Lower leg skin (tissue), 4 donors: ENCODE measurements at regions not wholly inside any gene's neighbourhood (a gene's known extent, or its start where the extent isn't known, plus 50 kb on each side); places are given as distances from the start of the nearest gene placed in this dataset.

ENCODE experiments used
- DNase-seq, 2 donors: peaks; one replicate each; pipeline ENCODE4 v3.0.0-alpha.2; 2019; ENCODE audit warnings: low spot score in 2 of 2
- H3K4me3 ChIP-seq: fragments of 200-600 bp; sonication (generic); 2 replicates; pipeline ENCODE4 v1.5.1; 2017; ENCODE audit warnings: mild to moderate bottlenecking, low read depth; ENCODE audit not compliant: poor library complexity, severe bottlenecking
- POLR2A ChIP-seq, 2 donors: fragments of 450-650 bp; IDR thresholded peaks; one replicate each; pipeline ENCODE4 v1.6.1; 2016 to 2017; ENCODE audit warnings: antibody characterized with exemption in 2 of 2, mild to moderate bottlenecking in 1 of 2, moderate library complexity in 1 of 2
- WGBS, 2 donors: methylation state at CpG; one replicate each; pipeline ENCODE4 v1.1.5; 2018; 5-methylcytosine and 5-hydroxymethylcytosine counted together
- intact Hi-C: fragments of 100-400 bp; cut with DNase I; formaldehyde crosslinking; loops from one replicate; pipeline ENCODE4 v1.15.0; 2023; ENCODE audit warnings: low total_unique reads
- TF ChIP-seq, protein P1 (sequence below), 3 donors: fragments of 450-650 bp; IDR thresholded peaks; one replicate each; pipeline ENCODE4 v1.5.1; 2016; ENCODE audit warnings: antibody characterized with exemption in 3 of 3, mild to moderate bottlenecking in 3 of 3, moderate library complexity in 2 of 3

DNA sequence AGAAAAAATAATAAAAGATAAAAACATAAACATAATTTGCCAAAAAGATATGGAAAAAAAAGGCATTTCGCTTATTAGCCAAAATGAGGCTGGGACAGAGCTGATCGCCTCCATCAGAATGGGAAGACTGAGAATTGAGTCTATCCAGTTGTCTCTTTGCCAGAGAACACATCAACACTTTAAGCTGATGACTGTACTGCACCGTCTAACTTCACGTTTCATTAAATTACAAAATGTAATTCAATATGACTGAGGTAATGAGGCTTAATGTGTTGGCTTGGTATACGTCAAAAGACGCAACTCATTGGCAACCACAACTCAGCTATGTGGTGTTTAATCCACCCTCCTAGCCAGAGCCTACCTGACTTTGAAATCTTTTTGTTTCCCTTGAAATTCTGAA lies 462.7 kb upstream of the CD180 start:
- TF ChIP-seq, protein P1, sequence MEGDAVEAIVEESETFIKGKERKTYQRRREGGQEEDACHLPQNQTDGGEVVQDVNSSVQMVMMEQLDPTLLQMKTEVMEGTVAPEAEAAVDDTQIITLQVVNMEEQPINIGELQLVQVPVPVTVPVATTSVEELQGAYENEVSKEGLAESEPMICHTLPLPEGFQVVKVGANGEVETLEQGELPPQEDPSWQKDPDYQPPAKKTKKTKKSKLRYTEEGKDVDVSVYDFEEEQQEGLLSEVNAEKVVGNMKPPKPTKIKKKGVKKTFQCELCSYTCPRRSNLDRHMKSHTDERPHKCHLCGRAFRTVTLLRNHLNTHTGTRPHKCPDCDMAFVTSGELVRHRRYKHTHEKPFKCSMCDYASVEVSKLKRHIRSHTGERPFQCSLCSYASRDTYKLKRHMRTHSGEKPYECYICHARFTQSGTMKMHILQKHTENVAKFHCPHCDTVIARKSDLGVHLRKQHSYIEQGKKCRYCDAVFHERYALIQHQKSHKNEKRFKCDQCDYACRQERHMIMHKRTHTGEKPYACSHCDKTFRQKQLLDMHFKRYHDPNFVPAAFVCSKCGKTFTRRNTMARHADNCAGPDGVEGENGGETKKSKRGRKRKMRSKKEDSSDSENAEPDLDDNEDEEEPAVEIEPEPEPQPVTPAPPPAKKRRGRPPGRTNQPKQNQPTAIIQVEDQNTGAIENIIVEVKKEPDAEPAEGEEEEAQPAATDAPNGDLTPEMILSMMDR (IDR thresholded peaks at IDR 0.05): no peak
- no peak for TF ChIP-seq POLR2A (IDR thresholded peaks at IDR 0.05)
- 72 to 77% methylated on average over 6 of the region's 6 CpGs for WGBS, 2 donors
- intact Hi-C loops: no loop called here
- no peak for DNase-seq
- H3K4me3 ChIP-seq: no peak overlapping the region

DNA sequence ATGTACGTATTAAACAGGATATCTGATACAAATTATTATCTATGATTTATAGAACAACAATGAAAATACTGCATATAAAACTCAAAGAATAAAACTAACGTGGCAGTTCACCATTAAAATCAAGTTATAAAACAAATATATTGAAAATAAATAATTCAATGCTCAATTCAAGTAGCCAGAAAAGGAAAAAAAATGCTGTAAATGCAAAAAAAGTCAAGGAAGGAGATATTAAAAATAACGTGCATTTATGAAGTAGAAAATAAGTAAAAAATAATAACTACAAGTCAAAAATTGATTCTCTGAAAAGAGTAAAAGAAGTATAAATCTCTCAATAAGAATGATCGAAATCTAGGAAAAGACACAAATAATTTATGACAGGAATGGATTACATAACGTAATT lies 460.5 kb upstream of the CD180 start:
- 56 to 66% methylated on average over 5 of the region's 5 CpGs for WGBS, 2 donors
- intact Hi-C loops: no loop called here

DNA sequence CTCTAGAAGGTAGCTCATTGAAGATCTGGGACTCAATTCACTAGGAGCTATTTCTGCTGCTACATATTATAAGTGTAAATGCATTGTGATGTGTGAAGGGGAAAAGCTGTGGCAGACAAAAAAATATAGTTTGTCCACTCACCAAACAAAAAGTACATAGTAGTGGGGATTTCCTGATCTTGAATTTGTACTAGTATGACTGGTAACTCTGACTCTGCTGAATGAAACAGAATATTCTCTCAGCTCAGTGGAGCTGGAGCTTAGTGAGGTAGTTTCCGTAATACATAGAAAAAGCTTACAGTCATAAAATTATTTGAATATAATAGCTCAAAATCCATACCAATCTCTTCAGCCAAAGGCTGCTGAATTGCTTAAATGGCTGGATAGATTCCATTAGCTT lies 455.6 kb upstream of the CD180 start:
- no peak for DNase-seq
- 77 to 80% methylated on average over 1 of the region's 1 CpG for WGBS, 2 donors
- H3K4me3 ChIP-seq: no peak overlapping the region
- intact Hi-C loops: no loop called here
- TF ChIP-seq, protein P1 (IDR thresholded peaks at IDR 0.05): no peak
- TF ChIP-seq POLR2A (IDR thresholded peaks at IDR 0.05): no peak

More for the DNA sequence above, 460.5 kb upstream of the CD180 start:
- TF ChIP-seq, protein P1 (IDR thresholded peaks at IDR 0.05): no peak
- no peak for TF ChIP-seq POLR2A (IDR thresholded peaks at IDR 0.05)
- no peak overlapping the region for H3K4me3 ChIP-seq
- no peak for DNase-seq

DNA sequence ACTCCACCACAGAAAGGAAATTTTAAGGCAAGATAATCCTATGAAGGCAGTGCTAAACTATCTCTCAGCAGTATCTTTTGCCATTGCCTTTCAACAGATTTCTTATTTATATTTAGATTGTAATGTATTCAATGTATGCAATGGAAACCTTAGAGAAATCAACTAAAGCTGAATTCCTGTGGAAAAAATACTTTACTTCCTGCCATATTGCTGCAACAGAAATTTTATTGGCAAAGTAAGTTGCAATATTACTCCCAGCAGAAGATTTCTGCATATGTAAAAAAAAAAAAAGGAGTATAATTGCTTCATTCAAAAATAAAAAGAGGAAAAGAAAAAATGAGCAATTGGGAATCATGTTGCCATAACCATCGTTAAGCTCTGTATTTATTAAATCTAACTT lies 454.6 kb upstream of the CD180 start:
- intact Hi-C loops: no loop called here
- no peak for DNase-seq
- H3K4me3 ChIP-seq: no peak overlapping the region
- TF ChIP-seq, protein P1 (IDR thresholded peaks at IDR 0.05): no peak
- 72 to 75% methylated on average over 1 of the region's 1 CpG for WGBS, 2 donors

DNA sequence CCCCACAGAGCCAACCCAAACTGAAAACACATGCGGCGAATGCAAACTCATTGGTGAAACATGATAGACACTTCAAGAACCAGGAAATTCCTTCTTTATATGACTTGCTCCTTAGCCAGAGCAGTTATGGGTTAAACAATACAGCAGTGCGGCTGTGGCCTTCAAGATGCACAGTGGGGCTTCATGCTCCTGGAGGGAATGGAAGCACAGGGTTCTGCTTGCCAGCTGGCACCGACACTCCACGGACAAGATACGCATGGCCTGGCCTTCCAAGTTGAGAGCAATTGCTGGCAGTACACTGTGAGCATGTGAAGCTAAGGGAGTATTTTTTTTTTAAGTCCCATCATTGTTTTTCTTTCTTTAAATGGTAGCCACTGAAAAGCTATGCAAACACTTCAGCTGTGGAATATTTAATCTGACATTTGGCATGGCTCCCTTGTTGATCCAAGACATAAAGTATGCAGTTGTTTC lies 451.6 kb upstream of the CD180 start:
- DNase-seq: peak; percentile 87 to 94
- intact Hi-C loops: no loop called here
- no peak for TF ChIP-seq POLR2A (IDR thresholded peaks at IDR 0.05)
- TF ChIP-seq, protein P1 (IDR thresholded peaks at IDR 0.05): no peak
- WGBS, 2 donors: 30 to 41% methylated on average over 6 of the region's 6 CpGs
- no peak overlapping the region for H3K4me3 ChIP-seq

DNA sequence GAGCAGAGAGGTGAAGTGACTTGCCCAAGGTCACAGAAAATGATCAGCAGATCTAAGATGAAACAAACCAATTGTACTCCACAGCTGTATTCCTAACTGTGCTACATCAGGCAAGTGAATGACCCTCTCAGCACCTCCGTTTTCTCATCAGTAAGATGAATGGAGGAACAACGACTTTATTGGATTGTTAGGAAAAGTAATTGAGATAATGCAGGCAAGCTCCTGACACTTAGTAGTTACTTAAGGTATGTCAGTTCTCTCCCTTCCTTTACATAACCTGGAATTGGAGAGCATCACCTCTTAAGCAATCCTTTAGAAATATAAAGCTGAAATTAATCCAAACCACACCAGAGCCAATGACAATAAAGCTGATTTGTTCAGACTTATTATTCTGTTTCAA lies 451.2 kb upstream of the CD180 start:
- TF ChIP-seq POLR2A (IDR thresholded peaks at IDR 0.05): no peak
- TF ChIP-seq, protein P1 (IDR thresholded peaks at IDR 0.05): no peak
- no peak overlapping the region for H3K4me3 ChIP-seq
- DNase-seq: no peak
- intact Hi-C loops: no loop called here
- WGBS, 2 donors: 50 to 54% methylated on average over 2 of the region's 2 CpGs
